Putamen (tissue), 1 donor: ENCODE measurements at regions not wholly inside any gene's neighbourhood (a gene's known extent, or its start where the extent isn't known, plus 50 kb on each side); places are given as distances from the start of the nearest gene placed in this dataset.
A peak's percentile ranks its signal among the peaks of the same experiment; 100 is the strongest.

Experiments used
- DNase-seq: peaks from one replicate; pipeline ENCODE4 v3.0.0-alpha.2; 2016; ENCODE audit warnings: low spot score

- DNase-seq = no peak
Observed at GRCh38 chr11:123378096-123378495, 52.0 kb upstream of the GRAMD1B start.

- DNase-seq = no peak
Observed at GRCh38 chr11:123377355-123377754, 52.7 kb upstream of the GRAMD1B start.

- no peak for DNase-seq
Observed at GRCh38 chr11:123375832-123376231, 54.2 kb upstream of the GRAMD1B start.

- no peak for DNase-seq
Observed at GRCh38 chr11:123374622-123374968, 55.5 kb upstream of the GRAMD1B start.

- DNase-seq = no peak
Observed at GRCh38 chr11:123373754-123374621, 56.1 kb upstream of the GRAMD1B start.

GRCh38 chr11:123371506-123372297, 58.4 kb upstream of the GRAMD1B start:
- DNase-seq = no peak

GRCh38 chr11:123366924-123367323, 63.1 kb upstream of the GRAMD1B start:
- DNase-seq = no peak

- no peak for DNase-seq
Observed at GRCh38 chr11:123365955-123366354, 64.1 kb upstream of the GRAMD1B start.

- DNase-seq = no peak
Observed at GRCh38 chr11:123364080-123364479, 66.0 kb upstream of the GRAMD1B start.

- no peak for DNase-seq
Observed at GRCh38 chr11:123363556-123363955, 66.5 kb upstream of the GRAMD1B start.

- DNase-seq = no peak
Observed at GRCh38 chr11:123362941-123363340, 67.1 kb upstream of the GRAMD1B start.

- no peak for DNase-seq
Observed at GRCh38 chr11:123362186-123362585, 67.9 kb upstream of the GRAMD1B start.

- no peak for DNase-seq
Observed at GRCh38 chr11:123361110-123361509, 69.0 kb upstream of the GRAMD1B start.

GRCh38 chr11:123360267-123360936, 69.7 kb upstream of the GRAMD1B start:
- no peak for DNase-seq

GRCh38 chr11:123357990-123358827, 71.9 kb upstream of the GRAMD1B start:
- DNase-seq = no peak

GRCh38 chr11:123357353-123357989, 72.6 kb upstream of the GRAMD1B start:
- no peak for DNase-seq

- DNase-seq = no peak
Observed at GRCh38 chr11:123356539-123356938, 73.5 kb upstream of the GRAMD1B start.

GRCh38 chr11:123354371-123354975, 75.6 kb upstream of the GRAMD1B start:
- no peak for DNase-seq

GRCh38 chr11:123351375-123351774, 78.7 kb upstream of the GRAMD1B start:
- DNase-seq = peak; percentile 85

- DNase-seq = no peak
Observed at GRCh38 chr11:123349382-123349781, 80.7 kb upstream of the GRAMD1B start.
